OCI-LY7 (cell line): ENCODE measurements at regions not wholly inside any gene's neighbourhood (a gene's known extent, or its start where the extent isn't known, plus 50 kb on each side); places are given as distances from the start of the nearest gene placed in this dataset.

Experiments
- CTCF ChIP-seq: fragments of 200-600 bp; sonication (generic); conservative IDR thresholded peaks from 2 replicates; pipeline ENCODE4 v1.5.1; 2014; ENCODE audit warnings: mild to moderate bottlenecking, antibody characterized with exemption, low read length, moderate library complexity, mixed read lengths
- EZH2phosphoT487 ChIP-seq: fragments of 200-600 bp; sonication (generic); IDR thresholded peaks from 2 replicates; pipeline ENCODE4 v1.6.1; 2018; ENCODE audit warnings: low read depth, borderline replicate concordance, mild to moderate bottlenecking, mixed run types, antibody characterized with exemption, low read length, moderate library complexity, mixed read lengths

DNA sequence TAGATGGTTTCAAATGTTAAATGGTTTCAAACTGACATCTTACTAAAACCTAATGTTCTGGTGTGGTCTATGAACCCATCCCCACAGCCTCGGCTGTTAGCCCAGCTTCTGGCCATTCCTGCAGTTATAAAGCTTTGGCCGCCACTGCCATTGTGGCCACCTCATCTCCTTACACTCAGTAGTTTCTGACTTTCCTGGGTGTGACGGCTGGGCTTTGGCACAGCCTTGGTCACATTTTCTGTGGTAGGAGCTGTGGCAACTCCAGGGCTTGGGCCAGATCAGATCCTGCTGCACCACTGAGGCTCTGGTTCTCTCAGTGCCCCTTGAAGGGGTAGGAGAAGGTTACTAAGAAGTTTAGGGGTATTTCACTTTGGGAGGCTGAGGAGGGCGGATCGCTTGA, 84.2 kb upstream of the STXBP6 start:
- TF ChIP-seq CTCF = no peak
- no peak for TF ChIP-seq EZH2phosphoT487
